ENCODE measurements at regions not wholly inside any gene's neighbourhood (a gene's known extent, or its start where the extent isn't known, plus 50 kb on each side); places are given as distances from the start of the nearest gene placed in this dataset.

DNA sequence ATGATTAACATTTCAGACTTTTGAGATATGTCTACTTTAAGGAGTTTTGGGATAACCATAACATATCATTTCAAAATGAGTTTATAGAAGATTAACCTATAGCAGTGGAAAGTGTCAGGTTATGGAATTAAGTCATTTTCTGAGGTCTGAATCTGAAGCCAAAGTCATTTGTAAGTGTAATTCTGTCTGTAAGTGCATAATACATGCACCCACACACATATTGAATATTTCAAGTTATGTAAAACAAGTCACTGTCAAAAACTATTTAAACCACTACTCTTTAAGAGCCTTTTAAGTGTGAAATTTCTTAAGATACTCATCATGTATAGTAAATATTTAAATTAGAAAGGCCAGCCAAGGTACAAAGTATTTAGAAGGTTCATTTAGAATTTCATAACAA is 115.8 kb upstream of the HMGCLL1 start:
- Histone ChIP-seq H3K4me2 (ENCODE audit: low read depth, low read length) (no peak overlapping the region), H3K27ac (ENCODE audit: extremely low read length, insufficient read depth, low read length) (no peak overlapping the region), H3K79me2 (ENCODE audit: insufficient read depth, low read length) (no peaks in the 10 kb centered on the region), H3K27me3 (ENCODE audit: control insufficient read depth in 1 of 2, insufficient read depth in 2 of 2, low read length in 2 of 2) (no peaks in the 10 kb centered on the region; a peak in 1 of 5 replicates), H3K4me3 (replicated peaks in 1 of 3; ENCODE audit: insufficient read depth in 1 of 3, low read depth in 2 of 3, low read length in 3 of 3) (no peak overlapping the region), H3K9me3 (ENCODE audit: low read length) (no peaks in the 10 kb centered on the region), H2AFZ (ENCODE audit: low read length) (no peak overlapping the region), H3K9ac (ENCODE audit: insufficient read depth, low read depth, low read length) (no peak overlapping the region), H4K20me1 (ENCODE audit: insufficient read depth, low read length) (no peaks in the 10 kb centered on the region), H3K36me3 (replicated peaks in 1 of 2; ENCODE audit: control insufficient read depth in 1 of 2, insufficient read depth in 2 of 2, low read length in 2 of 2) (no peaks in the 10 kb centered on the region), H3K4me1 (ENCODE audit: insufficient read depth, low read length) (no peaks in the 10 kb centered on the region)
- intact Hi-C loops (cut with micrococcal nuclease; ENCODE audit: unreplicated experiment) = no loop called here
- no peak for ATAC-seq
- no peak for DNase-seq (ENCODE audit: low spot score)
- ChIA-PET POLR2A (no interaction called here), CTCF (ENCODE audit: low intra/inter-chr PET ratio, low total read pairs) (no interaction called here)
- no TSS peak for BruUV-seq (replicated peaks)
- TF ChIP-seq, protein P1, sequence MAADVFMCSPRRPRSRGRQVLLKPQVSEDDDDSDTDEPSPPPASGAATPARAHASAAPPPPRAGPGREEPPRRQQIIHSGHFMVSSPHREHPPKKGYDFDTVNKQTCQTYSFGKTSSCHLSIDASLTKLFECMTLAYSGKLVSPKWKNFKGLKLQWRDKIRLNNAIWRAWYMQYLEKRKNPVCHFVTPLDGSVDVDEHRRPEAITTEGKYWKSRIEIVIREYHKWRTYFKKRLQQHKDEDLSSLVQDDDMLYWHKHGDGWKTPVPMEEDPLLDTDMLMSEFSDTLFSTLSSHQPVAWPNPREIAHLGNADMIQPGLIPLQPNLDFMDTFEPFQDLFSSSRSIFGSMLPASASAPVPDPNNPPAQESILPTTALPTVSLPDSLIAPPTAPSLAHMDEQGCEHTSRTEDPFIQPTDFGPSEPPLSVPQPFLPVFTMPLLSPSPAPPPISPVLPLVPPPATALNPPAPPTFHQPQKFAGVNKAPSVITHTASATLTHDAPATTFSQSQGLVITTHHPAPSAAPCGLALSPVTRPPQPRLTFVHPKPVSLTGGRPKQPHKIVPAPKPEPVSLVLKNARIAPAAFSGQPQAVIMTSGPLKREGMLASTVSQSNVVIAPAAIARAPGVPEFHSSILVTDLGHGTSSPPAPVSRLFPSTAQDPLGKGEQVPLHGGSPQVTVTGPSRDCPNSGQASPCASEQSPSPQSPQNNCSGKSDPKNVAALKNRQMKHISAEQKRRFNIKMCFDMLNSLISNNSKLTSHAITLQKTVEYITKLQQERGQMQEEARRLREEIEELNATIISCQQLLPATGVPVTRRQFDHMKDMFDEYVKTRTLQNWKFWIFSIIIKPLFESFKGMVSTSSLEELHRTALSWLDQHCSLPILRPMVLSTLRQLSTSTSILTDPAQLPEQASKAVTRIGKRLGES (CRISPR knock-in tag; IDR thresholded peaks at IDR 0.05; ENCODE audit: borderline replicate concordance) = no peak
- TF ChIP-seq RCOR2 (CRISPR knock-in tag; IDR thresholded peaks at IDR 0.05) = no peak
- FAIRE-seq = no peak
- in situ Hi-C loops (cut with HindIII; ENCODE audit: extremely low pct_ligation_motif_present, low pct_unique_long_range_greater_than_20kb) = no loop called here

DNA sequence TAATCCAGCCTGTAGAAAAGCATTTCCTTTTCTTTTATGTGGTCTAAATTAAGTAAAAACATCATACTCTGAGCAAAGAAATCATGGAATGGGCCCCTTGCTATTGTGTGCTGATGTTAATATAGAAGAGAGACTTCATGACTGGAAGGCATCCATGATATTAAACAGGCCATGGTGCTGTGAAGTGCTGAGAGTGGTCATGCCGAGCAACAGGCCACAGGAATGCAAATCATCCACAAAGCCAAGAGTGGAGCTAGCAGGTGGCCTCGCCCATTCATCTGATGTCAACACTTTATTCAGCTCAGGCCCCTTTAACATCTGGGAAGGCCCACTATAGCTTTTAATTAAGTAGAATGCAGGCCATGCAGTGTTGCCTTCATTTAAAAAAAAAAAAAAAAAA is 115.2 kb upstream of the HMGCLL1 start:
- no TSS peak for BruUV-seq (replicated peaks)
- Histone ChIP-seq H3K27me3 (ENCODE audit: control insufficient read depth in 1 of 2, insufficient read depth in 2 of 2, low read length in 2 of 2) (no peaks in the 10 kb centered on the region; a peak in 1 of 5 replicates), H3K9me3 (ENCODE audit: low read length) (no peaks in the 10 kb centered on the region), H2AFZ (ENCODE audit: low read length) (no peak overlapping the region), H4K20me1 (ENCODE audit: insufficient read depth, low read length) (no peaks in the 10 kb centered on the region), H3K4me2 (ENCODE audit: low read depth, low read length) (no peak overlapping the region), H3K4me1 (ENCODE audit: insufficient read depth, low read length) (no peaks in the 10 kb centered on the region), H3K4me3 (replicated peaks in 1 of 3; ENCODE audit: insufficient read depth in 1 of 3, low read depth in 2 of 3, low read length in 3 of 3) (no peak overlapping the region), H3K36me3 (replicated peaks in 1 of 2; ENCODE audit: control insufficient read depth in 1 of 2, insufficient read depth in 2 of 2, low read length in 2 of 2) (no peaks in the 10 kb centered on the region), H3K9ac (ENCODE audit: insufficient read depth, low read depth, low read length) (no peak overlapping the region), H3K79me2 (ENCODE audit: insufficient read depth, low read length) (no peaks in the 10 kb centered on the region), H3K27ac (ENCODE audit: extremely low read length, insufficient read depth, low read length) (no peak overlapping the region)
- intact Hi-C loops (cut with micrococcal nuclease; ENCODE audit: unreplicated experiment) (no loop called here), in situ Hi-C loops (cut with HindIII; ENCODE audit: extremely low pct_ligation_motif_present, low pct_unique_long_range_greater_than_20kb) (no loop called here)
- DNase-seq (ENCODE audit: low spot score) (no peak), FAIRE-seq (no peak), ATAC-seq (no peak)
- 0% methylated on average over 2 of the region's 2 CpGs for WGBS (ENCODE audit: low lambda C conversion rate)
- ChIA-PET CTCF (ENCODE audit: low intra/inter-chr PET ratio, low total read pairs) (no interaction called here), POLR2A (no interaction called here)
- no peak for TF ChIP-seq ZNF550 (CRISPR knock-in tag; IDR thresholded peaks at IDR 0.05; ENCODE audit: borderline replicate concordance)
- TF ChIP-seq ZNF562 (CRISPR knock-in tag; IDR thresholded peaks at IDR 0.05; ENCODE audit: borderline replicate concordance) = no peak
- TF ChIP-seq SOX13 (IDR thresholded peaks at IDR 0.05) = no peak
- no peak for TF ChIP-seq SOX13 (CRISPR knock-in tag; conservative IDR thresholded peaks at IDR 0.05 in 1 of 2, IDR thresholded peaks at IDR 0.05 in 1 of 2)
- TF ChIP-seq ZNF496 (CRISPR knock-in tag; IDR thresholded peaks at IDR 0.05; ENCODE audit: insufficient replicate concordance) = no peak
- TF ChIP-seq NFAT5 (CRISPR knock-in tag; IDR thresholded peaks at IDR 0.05) = no peak
- TF ChIP-seq TCF12 (IDR thresholded peaks at IDR 0.05) = no peak
- no peak for TF ChIP-seq TCF12 (CRISPR knock-in tag; IDR thresholded peaks at IDR 0.05)
- TF ChIP-seq RBFOX2 (IDR thresholded peaks at IDR 0.05; ENCODE audit: low read depth, low read length) = no peak
- TF ChIP-seq PAX8 (CRISPR knock-in tag; IDR thresholded peaks at IDR 0.05; ENCODE audit: borderline replicate concordance) = no peak
